ENCODE measurements at regions not wholly inside any gene's neighbourhood (a gene's known extent, or its start where the extent isn't known, plus 50 kb on each side); places are given as distances from the start of the nearest gene placed in this dataset.

DNA sequence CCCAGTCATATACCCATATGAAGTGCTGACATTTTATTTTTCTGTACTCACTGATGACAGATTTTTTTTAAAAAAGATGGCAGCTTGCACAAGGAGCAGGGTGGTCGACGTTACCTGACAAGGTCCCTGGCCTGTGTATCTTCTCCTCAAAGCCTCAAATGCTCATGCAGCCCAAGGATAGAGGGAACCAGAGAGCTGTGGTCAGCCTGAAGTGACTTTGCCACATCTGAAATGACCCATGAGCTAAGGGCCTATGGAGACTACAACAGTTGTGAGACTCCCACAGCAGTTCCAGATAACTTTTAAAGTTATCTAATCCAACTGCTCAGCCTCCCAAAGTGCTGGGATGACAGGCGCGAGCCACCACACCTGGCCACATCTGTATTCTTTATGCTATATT lies 131.1 kb downstream of the GLUL start (continued):
- peak; percentile 16 to 54; a peak in 2 of 4 replicates for TF ChIP-seq RAD21 (CRISPR knock-in tag; conservative IDR thresholded peaks at IDR 0.05 in 1 of 2, IDR thresholded peaks at IDR 0.05 in 1 of 2)
- peak; percentile 38; the same call in 1 of the 2 replicates for TF ChIP-seq MYBL2 (IDR thresholded peaks at IDR 0.05; ENCODE audit: low read depth)
- no peak for TF ChIP-seq MYBL2 (CRISPR knock-in tag; IDR thresholded peaks at IDR 0.05; ENCODE audit: borderline replicate concordance)

DNA sequence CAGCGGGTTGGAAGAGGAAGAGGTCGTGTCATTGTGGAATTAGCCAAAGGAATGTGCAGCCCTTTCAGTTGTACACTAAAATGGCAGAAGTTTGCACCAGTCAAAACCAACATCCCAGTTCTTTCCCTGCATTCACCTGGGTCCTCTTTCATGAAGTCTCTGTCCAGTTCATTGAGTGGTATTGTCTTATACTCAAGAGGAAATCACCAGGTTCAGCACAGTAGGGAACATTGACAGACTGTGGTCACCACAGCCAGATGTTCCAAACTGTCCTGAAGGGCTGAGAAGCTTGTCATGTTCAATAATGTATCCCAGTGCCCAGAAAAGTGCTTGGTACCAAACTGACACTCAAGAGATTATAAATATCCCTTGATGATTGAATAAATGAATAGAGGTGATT lies 131.6 kb downstream of the GLUL start:
- ChIA-PET POLR2A (interaction anchor here (0.7 to 2.4 kb wide), 4 partner anchors 8 to 130 kb away, joined by 3 to 7 read pairs (median 5); no protein-coding TSS in a partner anchor), CTCF (ENCODE audit: low intra/inter-chr PET ratio) (no interaction called here)
- Histone ChIP-seq H3K9me3 (replicated peaks; ENCODE audit: control insufficient read depth, insufficient read depth, low read depth, low read length) (no peaks in the 10 kb centered on the region), H3K27ac (ENCODE audit: extremely low read depth, low read depth, low read length) (peak overlapping the region; percentile 77), H3K9me1 (ENCODE audit: control insufficient read depth, insufficient read depth, low read length) (no peaks in the 10 kb centered on the region), H3K36me3 (ENCODE audit: control insufficient read depth, insufficient read depth, low read length) (no peaks in the 10 kb centered on the region), H3K4me3 (no peak overlapping the region), H3K27me3 (ENCODE audit: control insufficient read depth in 2 of 2, insufficient read depth in 2 of 2, low read length in 2 of 2) (no peaks in the 10 kb centered on the region), H3K9ac (ENCODE audit: insufficient read depth in 1 of 2, low read depth in 2 of 2, low read length in 2 of 2) (peak overlapping the region in 1 of 2 experiments; percentile 53; a peak in 2 of 4 replicates), H3K4me2 (ENCODE audit: insufficient read depth, low read length) (no peak overlapping the region), H4K20me1 (replicated peaks; ENCODE audit: control insufficient read depth, insufficient read depth, low read length) (no peaks in the 10 kb centered on the region), H3K79me2 (ENCODE audit: control insufficient read depth, insufficient read depth, low read length) (no peaks in the 10 kb centered on the region), H3K4me1 (replicated peaks in 1 of 2; ENCODE audit: control insufficient read depth in 2 of 2, insufficient read depth in 2 of 2, low read length in 2 of 2) (peaks cover 35 to 47% of the 10 kb centered on the region in 2 experiments), H2AFZ (ENCODE audit: low read depth, low read length) (peak overlapping the region; percentile 94)
- no peak for FAIRE-seq
- ATAC-seq, result no peak
- no peak for DNase-seq (ENCODE audit: extremely low read depth in 1 of 4, low spot score in 3 of 4)
- in situ Hi-C loops (cut with MboI) (no loop called here), intact Hi-C loops (cut with micrococcal nuclease) (no loop called here)
- BruUV-seq (replicated peaks), result no TSS peak
- 31% methylated on average over 2 of the region's 2 CpGs for WGBS (ENCODE audit: insufficient coverage, low coverage, missing lambda C conversion rate)
- no peak for TF ChIP-seq WHSC1 (IDR thresholded peaks at IDR 0.05; ENCODE audit: low read length)
- 0 out of 2 replicates have a peak, but pooled peaks have one; percentile 1 for TF ChIP-seq TSC22D4 (tag; IDR thresholded peaks at IDR 0.05)
- TF ChIP-seq RBM15 (IDR thresholded peaks at IDR 0.05; ENCODE audit: insufficient read depth, low read length), result no peak
- TF ChIP-seq, protein P1, sequence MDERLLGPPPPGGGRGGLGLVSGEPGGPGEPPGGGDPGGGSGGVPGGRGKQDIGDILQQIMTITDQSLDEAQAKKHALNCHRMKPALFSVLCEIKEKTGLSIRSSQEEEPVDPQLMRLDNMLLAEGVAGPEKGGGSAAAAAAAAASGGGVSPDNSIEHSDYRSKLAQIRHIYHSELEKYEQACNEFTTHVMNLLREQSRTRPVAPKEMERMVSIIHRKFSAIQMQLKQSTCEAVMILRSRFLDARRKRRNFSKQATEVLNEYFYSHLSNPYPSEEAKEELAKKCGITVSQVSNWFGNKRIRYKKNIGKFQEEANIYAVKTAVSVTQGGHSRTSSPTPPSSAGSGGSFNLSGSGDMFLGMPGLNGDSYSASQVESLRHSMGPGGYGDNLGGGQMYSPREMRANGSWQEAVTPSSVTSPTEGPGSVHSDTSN (CRISPR knock-in tag; IDR thresholded peaks at IDR 0.05; ENCODE audit: low read depth), result no peak
- TF ChIP-seq, protein P1 (tag; conservative IDR thresholded peaks at IDR 0.05; ENCODE audit: low read depth), result no peak
- TF ChIP-seq, protein P2, sequence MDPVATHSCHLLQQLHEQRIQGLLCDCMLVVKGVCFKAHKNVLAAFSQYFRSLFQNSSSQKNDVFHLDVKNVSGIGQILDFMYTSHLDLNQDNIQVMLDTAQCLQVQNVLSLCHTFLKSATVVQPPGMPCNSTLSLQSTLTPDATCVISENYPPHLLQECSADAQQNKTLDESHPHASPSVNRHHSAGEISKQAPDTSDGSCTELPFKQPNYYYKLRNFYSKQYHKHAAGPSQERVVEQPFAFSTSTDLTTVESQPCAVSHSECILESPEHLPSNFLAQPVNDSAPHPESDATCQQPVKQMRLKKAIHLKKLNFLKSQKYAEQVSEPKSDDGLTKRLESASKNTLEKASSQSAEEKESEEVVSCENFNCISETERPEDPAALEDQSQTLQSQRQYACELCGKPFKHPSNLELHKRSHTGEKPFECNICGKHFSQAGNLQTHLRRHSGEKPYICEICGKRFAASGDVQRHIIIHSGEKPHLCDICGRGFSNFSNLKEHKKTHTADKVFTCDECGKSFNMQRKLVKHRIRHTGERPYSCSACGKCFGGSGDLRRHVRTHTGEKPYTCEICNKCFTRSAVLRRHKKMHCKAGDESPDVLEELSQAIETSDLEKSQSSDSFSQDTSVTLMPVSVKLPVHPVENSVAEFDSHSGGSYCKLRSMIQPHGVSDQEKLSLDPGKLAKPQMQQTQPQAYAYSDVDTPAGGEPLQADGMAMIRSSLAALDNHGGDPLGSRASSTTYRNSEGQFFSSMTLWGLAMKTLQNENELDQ (CRISPR knock-in tag; IDR thresholded peaks at IDR 0.05; ENCODE audit: borderline replicate concordance), result no peak
- TF ChIP-seq, protein P3, sequence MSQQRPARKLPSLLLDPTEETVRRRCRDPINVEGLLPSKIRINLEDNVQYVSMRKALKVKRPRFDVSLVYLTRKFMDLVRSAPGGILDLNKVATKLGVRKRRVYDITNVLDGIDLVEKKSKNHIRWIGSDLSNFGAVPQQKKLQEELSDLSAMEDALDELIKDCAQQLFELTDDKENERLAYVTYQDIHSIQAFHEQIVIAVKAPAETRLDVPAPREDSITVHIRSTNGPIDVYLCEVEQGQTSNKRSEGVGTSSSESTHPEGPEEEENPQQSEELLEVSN (IDR thresholded peaks at IDR 0.05; ENCODE audit: borderline replicate concordance in 1 of 2, extremely low read depth in 1 of 2, insufficient read depth in 1 of 2, insufficient read length in 1 of 2, low read depth in 1 of 2, low read length in 1 of 2, poor library complexity in 1 of 2, severe bottlenecking in 1 of 2), result no peak
- TF ChIP-seq, protein P4, sequence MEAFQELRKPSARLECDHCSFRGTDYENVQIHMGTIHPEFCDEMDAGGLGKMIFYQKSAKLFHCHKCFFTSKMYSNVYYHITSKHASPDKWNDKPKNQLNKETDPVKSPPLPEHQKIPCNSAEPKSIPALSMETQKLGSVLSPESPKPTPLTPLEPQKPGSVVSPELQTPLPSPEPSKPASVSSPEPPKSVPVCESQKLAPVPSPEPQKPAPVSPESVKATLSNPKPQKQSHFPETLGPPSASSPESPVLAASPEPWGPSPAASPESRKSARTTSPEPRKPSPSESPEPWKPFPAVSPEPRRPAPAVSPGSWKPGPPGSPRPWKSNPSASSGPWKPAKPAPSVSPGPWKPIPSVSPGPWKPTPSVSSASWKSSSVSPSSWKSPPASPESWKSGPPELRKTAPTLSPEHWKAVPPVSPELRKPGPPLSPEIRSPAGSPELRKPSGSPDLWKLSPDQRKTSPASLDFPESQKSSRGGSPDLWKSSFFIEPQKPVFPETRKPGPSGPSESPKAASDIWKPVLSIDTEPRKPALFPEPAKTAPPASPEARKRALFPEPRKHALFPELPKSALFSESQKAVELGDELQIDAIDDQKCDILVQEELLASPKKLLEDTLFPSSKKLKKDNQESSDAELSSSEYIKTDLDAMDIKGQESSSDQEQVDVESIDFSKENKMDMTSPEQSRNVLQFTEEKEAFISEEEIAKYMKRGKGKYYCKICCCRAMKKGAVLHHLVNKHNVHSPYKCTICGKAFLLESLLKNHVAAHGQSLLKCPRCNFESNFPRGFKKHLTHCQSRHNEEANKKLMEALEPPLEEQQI (IDR thresholded peaks at IDR 0.05), result no peak

All from K562 (cell line).